Erythroblast (primary cell): ENCODE measurements at regions not wholly inside any gene's neighbourhood (a gene's known extent, or its start where the extent isn't known, plus 50 kb on each side); places are given as distances from the start of the nearest gene placed in this dataset.

Experiments used
- GATA1 ChIP-seq: IDR thresholded peaks from 2 replicates; pipeline ENCODE4 v1.6.1; 2011; ENCODE audit warnings: low read depth, mild to moderate bottlenecking, control low read depth, low read length, moderate library complexity
- POLR2A ChIP-seq: IDR thresholded peaks from 2 replicates; pipeline ENCODE4 v1.6.1; 2011; ENCODE audit warnings: mild to moderate bottlenecking, low read length

DNA sequence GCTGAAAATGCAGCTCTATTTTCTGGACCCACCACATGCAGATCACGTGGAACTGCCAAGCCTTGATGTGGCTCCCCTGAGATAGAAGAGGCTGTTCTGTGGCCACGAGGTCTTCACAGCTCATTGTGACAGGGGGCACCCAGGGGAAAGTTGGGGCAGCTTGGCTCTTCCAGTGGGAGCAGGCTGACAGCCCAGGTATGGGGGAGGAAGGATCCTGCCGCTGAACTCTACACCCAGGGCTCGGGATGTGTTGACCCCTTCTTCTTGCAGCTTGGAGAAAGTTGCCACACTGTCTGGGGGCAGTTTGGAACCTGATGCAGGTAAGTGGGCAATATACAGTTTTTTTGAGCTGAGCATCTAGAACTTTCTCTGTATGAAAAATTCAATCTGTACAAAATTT lies 133.6 kb upstream of the PITX1 start:
- TF ChIP-seq POLR2A: no peak
- no peak for TF ChIP-seq GATA1
